A549 (cell line): ENCODE measurements at regions not wholly inside any gene's neighbourhood (a gene's known extent, or its start where the extent isn't known, plus 50 kb on each side); places are given as distances from the start of the nearest gene placed in this dataset.

Source experiments
- CEBPB ChIP-seq, 2 experiments: fragments of >200 bp in 1 of 2; sonication (Bioruptor Twin) in 1 of 2; formaldehyde crosslinking in 1 of 2; IDR thresholded peaks; 2 replicates each; pipeline ENCODE4 v1.6.1; 2012 to 2016
- CHD2 ChIP-seq: fragments of 150-350 bp; IDR thresholded peaks from 2 replicates; pipeline ENCODE4 v1.6.1; 2014; ENCODE audit warnings: low read length; ENCODE audit not compliant: partially characterized antibody
- CTCF ChIP-seq: fragments of >200 bp; sonication (Bioruptor Twin); formaldehyde crosslinking; IDR thresholded peaks from 3 replicates; pipeline ENCODE4 v1.5.1; 2016
- JUN ChIP-seq, 2 experiments: fragments of >200 bp; sonication (Bioruptor Twin); formaldehyde crosslinking; IDR thresholded peaks; 2 replicates in 1 of 2; 3 replicates in 1 of 2; pipeline ENCODE4 v1.6.1; 2016 to 2017
- MAX ChIP-seq: IDR thresholded peaks from 2 replicates; pipeline ENCODE4 v1.6.1; 2012
- MYC ChIP-seq: IDR thresholded peaks from 2 replicates; pipeline ENCODE4 v1.6.1; 2012; ENCODE audit warnings: mild to moderate bottlenecking, inconsistent platforms, low read length, improper control_type of control experiment, borderline replicate concordance
- RARB ChIP-seq: fragments of 250-450 bp; sonication (Bioruptor Pico); IDR thresholded peaks from 2 replicates; pipeline ENCODE4 v1.8.0; 2021; ENCODE audit warnings: mild to moderate bottlenecking, moderate library complexity
- REST ChIP-seq: fragments of 200-600 bp; sonication (generic); IDR thresholded peaks from 2 replicates; pipeline ENCODE4 v1.6.1; 2016; ENCODE audit warnings: antibody characterized with exemption, mild to moderate bottlenecking, moderate library complexity
- RFX5 ChIP-seq: fragments of 450-650 bp; IDR thresholded peaks from 2 replicates; pipeline ENCODE4 v1.7.1; 2014; ENCODE audit warnings: antibody characterized with exemption, mild to moderate bottlenecking, moderate library complexity
- ZSCAN20 ChIP-seq: fragments of 250-450 bp; sonication (Bioruptor Pico); IDR thresholded peaks from 2 replicates; pipeline ENCODE4 v1.8.0; 2022; ENCODE audit warnings: mild to moderate bottlenecking, moderate library complexity

- TF ChIP-seq CHD2 (no peak), REST (no peak), MYC (no peak), CTCF (no peak), RFX5 (no peak), CEBPB (IDR thresholded peaks at IDR 0.05) (no peak), MAX (no peak), JUN (IDR thresholded peaks at IDR 0.05) (no peak), ZSCAN20 (CRISPR knock-in tag) (no peak), RARB (no peak)
Observed at GRCh38 chr14:26849514-26849913, 251.7 kb upstream of the NOVA1 start.
